Gastroesophageal sphincter (tissue), 4 donors: ENCODE measurements at regions not wholly inside any gene's neighbourhood (a gene's known extent, or its start where the extent isn't known, plus 50 kb on each side); places are given as distances from the start of the nearest gene placed in this dataset.
A peak's percentile ranks its signal among the peaks of the same experiment; 100 is the strongest.

Source experiments
- ATAC-seq: fragments of 150-250 bp; one replicate; pipeline ENCODE4 v1.9.1; 2016; ENCODE audit warnings: mild to moderate bottlenecking, moderate library complexity
- H3K27ac ChIP-seq, 4 donors: fragments of 200-600 bp; sonication (generic) in 3 of 4; 1 replicate in 3 of 4; 2 replicates in 1 of 4; pipeline ENCODE4 v1.5.1; 2016 to 2019
- H3K27me3 ChIP-seq: fragments of 200-600 bp; sonication (generic); one replicate; pipeline ENCODE4 v1.5.1; 2019
- H3K36me3 ChIP-seq, 2 donors: fragments of 200-600 bp; sonication (generic); one replicate each; pipeline ENCODE4 v1.5.1; 2019; ENCODE audit warnings: control low read depth in 1 of 2
- H3K4me1 ChIP-seq, 3 donors: fragments of 200-600 bp; sonication (generic); 1 replicate in 2 of 3; 2 replicates in 1 of 3; pipeline ENCODE4 v1.5.1; 2016 to 2019; ENCODE audit warnings: control low read depth in 2 of 3
- H3K4me3 ChIP-seq, 2 donors: fragments of 200-600 bp; sonication (generic); one replicate each; pipeline ENCODE4 v1.5.1; 2019; ENCODE audit warnings: mild to moderate bottlenecking in 1 of 2, moderate library complexity in 1 of 2
- H3K9me3 ChIP-seq, 3 donors: fragments of 200-600 bp; sonication (generic); one replicate each; pipeline ENCODE4 v1.5.1; 2017 to 2019; ENCODE audit warnings: control low read depth in 2 of 3
- EP300 ChIP-seq: sonication (generic); formaldehyde crosslinking; IDR thresholded peaks from one replicate; pipeline ENCODE4 v1.6.1; 2017; ENCODE audit warnings: antibody characterized with exemption, mild to moderate bottlenecking
- POLR2A ChIP-seq, 2 donors: fragments of 450-650 bp; IDR thresholded peaks; one replicate each; pipeline ENCODE4 v1.6.1; 2017; ENCODE audit warnings: antibody characterized with exemption in 2 of 2, mild to moderate bottlenecking in 2 of 2, moderate library complexity in 1 of 2
- POLR2AphosphoS5 ChIP-seq: sonication (generic); formaldehyde crosslinking; IDR thresholded peaks from one replicate; pipeline ENCODE4 v1.6.1; 2017; ENCODE audit warnings: antibody characterized with exemption
- WGBS, 2 donors: methylation state at CpG; one replicate each; pipeline ENCODE4 v1.1.5; 2018; ENCODE audit warnings: low coverage in 1 of 2; 5-methylcytosine and 5-hydroxymethylcytosine counted together
- TF ChIP-seq, protein P1 (sequence below), 4 experiments: fragments of 200-600 bp in 2 of 4; fragments of 450-650 bp in 2 of 4; sonication (generic) in 1 of 4; IDR thresholded peaks; one replicate each; pipeline ENCODE4 v1.5.1; 2017 to 2019; ENCODE audit warnings: antibody characterized with exemption in 4 of 4, mild to moderate bottlenecking in 2 of 4, moderate library complexity in 2 of 4

DNA sequence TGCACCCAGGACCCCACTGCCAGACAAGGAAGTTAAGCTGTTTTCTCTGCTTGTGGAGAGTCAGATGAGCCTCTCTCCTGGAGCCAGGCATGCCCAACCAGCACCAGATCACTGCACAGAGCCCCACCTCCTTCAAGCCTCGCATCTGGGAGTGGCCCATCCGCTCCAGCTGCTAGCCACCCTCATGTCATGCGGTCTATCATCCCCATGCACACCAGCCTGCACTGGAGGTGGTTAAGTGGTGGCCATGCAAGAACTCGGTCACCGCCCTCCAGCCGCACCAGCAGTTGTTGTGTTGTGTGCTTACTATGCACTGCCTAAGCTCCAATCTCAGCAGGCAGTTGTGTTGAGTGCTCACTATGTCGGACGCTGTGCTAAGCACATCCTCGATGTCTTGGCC, 177.9 kb upstream of the SLC14A2 start:
- Histone ChIP-seq H3K4me3 (no peak overlapping the region), H3K4me1 (peaks cover 0 to 64% (median 5%) of the 10 kb centered on the region in 3 donors)
- 93% methylated on average over 5 of the region's 9 CpGs; no CpG with 5 or more reads in 1 of the 2 donors for WGBS, 2 donors

DNA sequence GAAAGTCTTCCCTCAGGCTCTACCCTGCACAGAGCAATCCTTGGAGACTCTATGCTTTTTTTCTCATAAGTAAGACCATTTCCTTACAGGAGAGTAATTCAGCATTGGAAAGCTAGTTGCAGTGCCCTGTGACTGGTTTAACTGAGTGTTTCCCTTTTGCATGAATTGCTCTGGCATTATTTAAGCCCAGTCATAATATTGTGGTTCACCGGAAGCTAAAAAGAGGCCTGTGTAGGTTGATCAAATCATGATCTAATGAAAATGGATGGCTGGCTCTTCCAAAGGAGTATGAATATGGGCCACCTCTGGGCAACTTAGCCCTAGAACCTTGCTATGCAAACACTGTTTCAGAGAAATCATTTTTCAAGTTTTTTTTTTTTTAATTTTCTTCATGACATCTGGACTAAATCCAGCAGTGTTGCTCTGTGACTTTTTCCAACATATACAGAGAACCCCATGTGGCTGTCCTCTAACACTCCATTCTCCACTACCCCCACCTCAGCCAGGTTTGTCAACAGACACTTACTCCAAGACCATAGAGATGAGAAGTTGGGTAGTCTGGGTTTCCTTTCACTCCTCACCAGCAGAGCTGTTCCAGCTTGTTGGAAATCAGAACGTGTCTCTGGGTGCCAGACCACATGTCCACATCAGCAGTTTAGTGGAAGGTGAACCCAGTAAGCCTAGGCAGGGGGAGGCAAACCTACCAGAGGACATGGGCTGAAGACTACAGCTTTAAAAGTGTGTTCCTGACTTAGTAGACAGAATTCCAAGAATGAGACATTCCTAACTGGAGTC, 175.2 kb upstream of the SLC14A2 start:
- H3K4me1 ChIP-seq, result peaks cover 0 to 59% (median 5%) of the 10 kb centered on the region in 3 donors
- ATAC-seq, result no peak
- H3K9me3 ChIP-seq, result no peaks in the 10 kb centered on the region
- no peaks in the 10 kb centered on the region for H3K27me3 ChIP-seq
- no peak overlapping the region for H3K4me3 ChIP-seq
- H3K27ac ChIP-seq, result no peak overlapping the region
- no peak for TF ChIP-seq EP300
- no peak for TF ChIP-seq POLR2AphosphoS5
- WGBS, 2 donors, result 29 to 50% methylated on average over 1 of the region's 2 CpGs
- H3K36me3 ChIP-seq, result no peaks in the 10 kb centered on the region

More for the DNA sequence above, 177.9 kb upstream of the SLC14A2 start:
- no peaks in the 10 kb centered on the region for H3K27me3 ChIP-seq
- no peaks in the 10 kb centered on the region for H3K9me3 ChIP-seq
- no peak for ATAC-seq
- H3K36me3 ChIP-seq, result no peaks in the 10 kb centered on the region
- no peak overlapping the region for H3K27ac ChIP-seq
- TF ChIP-seq POLR2AphosphoS5, result no peak
- TF ChIP-seq, protein P1, sequence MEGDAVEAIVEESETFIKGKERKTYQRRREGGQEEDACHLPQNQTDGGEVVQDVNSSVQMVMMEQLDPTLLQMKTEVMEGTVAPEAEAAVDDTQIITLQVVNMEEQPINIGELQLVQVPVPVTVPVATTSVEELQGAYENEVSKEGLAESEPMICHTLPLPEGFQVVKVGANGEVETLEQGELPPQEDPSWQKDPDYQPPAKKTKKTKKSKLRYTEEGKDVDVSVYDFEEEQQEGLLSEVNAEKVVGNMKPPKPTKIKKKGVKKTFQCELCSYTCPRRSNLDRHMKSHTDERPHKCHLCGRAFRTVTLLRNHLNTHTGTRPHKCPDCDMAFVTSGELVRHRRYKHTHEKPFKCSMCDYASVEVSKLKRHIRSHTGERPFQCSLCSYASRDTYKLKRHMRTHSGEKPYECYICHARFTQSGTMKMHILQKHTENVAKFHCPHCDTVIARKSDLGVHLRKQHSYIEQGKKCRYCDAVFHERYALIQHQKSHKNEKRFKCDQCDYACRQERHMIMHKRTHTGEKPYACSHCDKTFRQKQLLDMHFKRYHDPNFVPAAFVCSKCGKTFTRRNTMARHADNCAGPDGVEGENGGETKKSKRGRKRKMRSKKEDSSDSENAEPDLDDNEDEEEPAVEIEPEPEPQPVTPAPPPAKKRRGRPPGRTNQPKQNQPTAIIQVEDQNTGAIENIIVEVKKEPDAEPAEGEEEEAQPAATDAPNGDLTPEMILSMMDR (IDR thresholded peaks at IDR 0.05), result no peak
- no peak for TF ChIP-seq EP300
- TF ChIP-seq POLR2A (IDR thresholded peaks at IDR 0.05), result no peak

DNA sequence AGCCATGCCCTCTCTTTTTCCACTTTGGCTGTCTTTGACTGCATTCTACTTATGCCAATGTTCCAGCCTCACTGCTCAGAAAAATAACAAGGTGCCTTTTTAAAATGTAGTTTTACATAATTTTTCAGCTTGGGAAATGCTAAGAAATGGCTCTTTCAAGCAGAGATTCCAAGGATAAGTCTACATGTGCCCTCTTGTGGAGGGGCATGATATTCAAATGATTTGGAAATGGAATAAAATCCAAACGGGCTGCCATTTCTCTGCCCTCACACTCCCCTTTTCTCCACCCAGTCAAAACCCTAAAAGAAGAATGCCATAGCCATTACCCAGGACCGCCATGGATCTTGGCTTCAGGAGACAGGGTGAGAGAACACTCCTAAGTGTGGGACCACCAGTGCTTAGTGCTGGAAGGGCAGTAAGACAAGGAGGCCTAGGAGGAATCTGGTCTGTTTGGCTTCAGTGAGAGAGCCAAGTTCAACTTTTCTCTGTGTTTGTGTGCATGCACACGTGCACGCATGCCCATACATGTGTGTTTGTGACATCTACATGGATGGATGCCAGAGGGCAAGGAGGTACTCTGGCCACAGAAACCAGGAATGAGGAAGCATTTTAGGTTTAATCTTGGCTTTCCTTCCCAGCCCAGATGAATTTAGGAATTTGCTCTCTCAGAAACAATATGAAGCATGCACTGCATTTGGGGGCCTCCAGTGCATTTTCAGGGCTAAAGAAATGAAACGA, 174.0 kb upstream of the SLC14A2 start:
- H3K27me3 ChIP-seq, result no peaks in the 10 kb centered on the region
- H3K4me1 ChIP-seq, result peaks cover 0 to 47% (median under 1%) of the 10 kb centered on the region in 3 donors
- H3K9me3 ChIP-seq, result no peaks in the 10 kb centered on the region
- peak overlapping the region in 1 of 4 donors; percentile 23 for H3K27ac ChIP-seq
- no peak for ATAC-seq
- TF ChIP-seq POLR2AphosphoS5, result no peak
- no peak for TF ChIP-seq POLR2A (IDR thresholded peaks at IDR 0.05)
- TF ChIP-seq, protein P1 (IDR thresholded peaks at IDR 0.05), result peak; percentile 43 to 52 (median 48)
- TF ChIP-seq EP300, result no peak
- WGBS, 2 donors, result 68 to 83% methylated on average over 2 to 3 of the region's 5 CpGs
- no peak overlapping the region for H3K4me3 ChIP-seq
- no peaks in the 10 kb centered on the region for H3K36me3 ChIP-seq

DNA sequence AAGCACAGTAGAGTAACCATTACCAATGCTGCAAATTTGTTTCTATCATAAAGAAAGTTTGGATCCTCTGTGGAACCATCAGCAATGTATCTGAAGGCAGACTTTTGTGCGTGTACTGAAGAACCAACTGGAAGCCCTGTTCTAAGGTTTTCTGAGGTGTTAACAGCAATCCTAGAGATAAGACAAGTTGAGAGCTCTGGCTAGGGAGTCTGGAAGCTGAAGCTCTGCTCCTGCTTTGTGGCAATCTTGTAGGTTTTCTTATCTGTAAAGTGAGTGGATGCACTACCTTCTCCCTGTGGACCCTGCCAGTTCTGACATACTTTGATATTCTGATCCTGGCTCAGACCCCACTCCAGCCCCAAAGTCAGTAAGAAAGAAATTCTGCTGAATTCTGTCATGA, 171.2 kb upstream of the SLC14A2 start:
- Histone ChIP-seq H3K4me1 (peaks cover 0 to 27% (median 0%) of the 10 kb centered on the region in 3 donors), H3K9me3 (no peaks in the 10 kb centered on the region), H3K36me3 (no peaks in the 10 kb centered on the region), H3K4me3 (no peak overlapping the region), H3K27ac (no peak overlapping the region), H3K27me3 (no peaks in the 10 kb centered on the region)
- no peak for ATAC-seq
- TF ChIP-seq EP300 (no peak), POLR2A (IDR thresholded peaks at IDR 0.05) (no peak), POLR2AphosphoS5 (no peak)
- TF ChIP-seq, protein P1 (IDR thresholded peaks at IDR 0.05), result no peak
- 86% methylated on average over 1 of the region's 1 CpG; no CpG with 5 or more reads in 1 of the 2 donors for WGBS, 2 donors

DNA sequence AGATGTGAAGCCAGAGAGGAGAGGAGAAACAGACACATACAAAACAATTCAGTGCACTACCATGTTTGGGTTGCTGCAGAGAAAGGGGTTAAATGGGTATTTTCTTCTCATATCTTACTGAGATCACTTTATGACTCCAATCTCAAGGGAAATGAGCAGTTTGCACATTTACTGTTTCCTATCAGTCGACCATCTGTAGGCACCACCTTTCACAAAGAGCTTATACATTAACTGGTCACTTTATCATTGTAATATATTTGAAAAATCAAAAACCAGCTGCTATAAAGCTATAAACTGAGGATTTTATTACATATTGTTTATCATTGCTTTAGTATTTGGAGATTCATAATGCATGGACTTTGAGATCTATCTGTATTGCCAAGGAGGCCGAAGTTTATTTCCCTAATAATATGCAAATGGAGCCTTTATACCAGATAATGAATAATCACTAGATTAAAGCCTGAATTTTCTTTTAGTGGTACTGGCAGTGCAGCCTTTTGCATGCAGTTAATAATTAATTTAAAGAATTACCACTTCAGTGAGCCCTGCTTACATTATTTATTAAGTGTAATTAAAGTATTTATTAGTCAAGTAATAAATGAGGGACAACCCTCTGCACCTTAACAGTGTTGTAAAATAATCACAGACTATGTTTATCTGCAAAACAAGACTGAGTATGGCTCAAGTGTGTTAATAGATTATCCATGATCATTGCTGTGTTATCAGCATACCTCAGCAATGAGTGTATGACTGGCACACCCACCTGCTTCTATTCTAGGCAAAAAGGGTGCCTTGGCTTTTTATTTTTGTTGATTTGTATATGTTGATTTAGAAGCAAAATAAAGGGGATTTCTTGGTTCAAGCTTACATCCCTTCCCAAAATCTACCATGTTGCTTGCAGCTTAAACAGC, 167.7 kb upstream of the SLC14A2 start:
- Histone ChIP-seq H3K4me1 (peaks cover 0 to 26% (median 7%) of the 10 kb centered on the region in 3 donors), H3K36me3 (no peaks in the 10 kb centered on the region), H3K27me3 (no peaks in the 10 kb centered on the region), H3K9me3 (no peaks in the 10 kb centered on the region), H3K27ac (no peak overlapping the region), H3K4me3 (no peak overlapping the region)
- TF ChIP-seq POLR2A (IDR thresholded peaks at IDR 0.05) (no peak), POLR2AphosphoS5 (no peak), EP300 (no peak)
- TF ChIP-seq, protein P1 (IDR thresholded peaks at IDR 0.05), result no peak
- WGBS, 2 donors, result 70 to 80% methylated on average over 2 of the region's 2 CpGs
- ATAC-seq, result no peak
